Endodermal cell (in vitro differentiated cells): ENCODE measurements at regions not wholly inside any gene's neighbourhood (a gene's known extent, or its start where the extent isn't known, plus 50 kb on each side); places are given as distances from the start of the nearest gene placed in this dataset.

Experiments used
- DNase-seq: peaks from one replicate; pipeline ENCODE4 v3.0.0-alpha.2; 2017
- H3K27ac ChIP-seq: 2 replicates; pipeline ENCODE4 v1.5.1; 2013; ENCODE audit warnings: mild to moderate bottlenecking, low read depth, low read length, moderate library complexity
- H3K27me3 ChIP-seq: 2 replicates; pipeline ENCODE4 v1.6.1; 2013; ENCODE audit warnings: mild to moderate bottlenecking, low read length, moderate library complexity; ENCODE audit not compliant: insufficient read depth, control insufficient read depth, poor library complexity, severe bottlenecking
- H3K36me3 ChIP-seq: 2 replicates; pipeline ENCODE4 v1.7.0; 2013; ENCODE audit warnings: mild to moderate bottlenecking, low read length, moderate library complexity; ENCODE audit not compliant: control insufficient read depth, insufficient read depth
- H3K4me1 ChIP-seq: one replicate; pipeline ENCODE4 v1.7.0; 2013; ENCODE audit warnings: low read length; ENCODE audit not compliant: control insufficient read depth, insufficient read depth
- H3K4me3 ChIP-seq: 2 replicates; pipeline ENCODE4 v1.5.1; 2013; ENCODE audit warnings: mild to moderate bottlenecking, low read length, moderate library complexity
- H3K9ac ChIP-seq: 2 replicates; pipeline ENCODE4 v1.6.1; 2013; ENCODE audit warnings: mild to moderate bottlenecking, low read length, moderate library complexity; ENCODE audit not compliant: poor library complexity, severe bottlenecking; ENCODE audit errors: extremely low read depth
- H3K9me3 ChIP-seq: 2 replicates; pipeline ENCODE4 v1.6.1; 2013; ENCODE audit warnings: mild to moderate bottlenecking, low read length, moderate library complexity; ENCODE audit not compliant: control insufficient read depth
- H3K27ac Mint-ChIP-seq: 2 replicates; pipeline ENCODE4 v1.8.0; 2020; ENCODE audit warnings: mixed read lengths
- H3K27me3 Mint-ChIP-seq: 2 replicates; pipeline ENCODE4 v1.8.0; 2021; ENCODE audit warnings: mild to moderate bottlenecking, mixed read lengths; ENCODE audit not compliant: insufficient read depth
- H3K36me3 Mint-ChIP-seq: 2 replicates; pipeline ENCODE4 v1.8.0; 2020; ENCODE audit warnings: low read depth, mixed read lengths
- H3K4me1 Mint-ChIP-seq: 2 replicates; pipeline ENCODE4 v1.8.0; 2020; ENCODE audit warnings: mixed read lengths
- H3K4me3 Mint-ChIP-seq: 2 replicates; pipeline ENCODE4 v1.8.0; 2020; ENCODE audit warnings: mild to moderate bottlenecking, moderate library complexity, mixed read lengths
- H3K9me3 Mint-ChIP-seq: 2 replicates; pipeline ENCODE4 v1.8.0; 2020; ENCODE audit warnings: mild to moderate bottlenecking, mixed read lengths
- CTCF ChIP-seq: fragments of 200-600 bp; sonication (generic); conservative IDR thresholded peaks from 2 replicates; pipeline ENCODE4 v1.5.0; 2021; ENCODE audit warnings: antibody characterized with exemption, mild to moderate bottlenecking
- WGBS, 2 experiments: methylation state at CpG; one replicate each; pipeline versions ENCODE4 v1.1.5 to v1.1.7; 2013; ENCODE audit warnings: missing lambda C conversion rate in 2 of 2, mixed read lengths in 1 of 2; ENCODE audit not compliant: insufficient coverage in 1 of 2, insufficient read length in 1 of 2; 5-methylcytosine and 5-hydroxymethylcytosine counted together

GRCh38 chr20:39853050-39853449, 836.0 kb downstream of the MAFB start:
- no peaks in the 10 kb centered on the region for H3K9me3 Mint-ChIP-seq
- H3K27me3 Mint-ChIP-seq = no peaks in the 10 kb centered on the region
- 33 to 80% methylated on average over 1 to 3 of the region's 3 CpGs for WGBS, 2 experiments
- H3K36me3 Mint-ChIP-seq = no peaks in the 10 kb centered on the region
- no peak overlapping the region for H3K9ac ChIP-seq
- no peak for TF ChIP-seq CTCF
- no peak overlapping the region for H3K27ac ChIP-seq
- no peaks in the 10 kb centered on the region for H3K36me3 ChIP-seq
- peaks cover 71% of the 10 kb centered on the region for H3K4me1 Mint-ChIP-seq
- H3K27ac Mint-ChIP-seq = no peak overlapping the region
- no peaks in the 10 kb centered on the region for H3K9me3 ChIP-seq
- H3K4me1 ChIP-seq = peaks cover 38% of the 10 kb centered on the region
- H3K27me3 ChIP-seq = no peaks in the 10 kb centered on the region
- H3K4me3 ChIP-seq = no peak overlapping the region
- DNase-seq = no peak
- H3K4me3 Mint-ChIP-seq = no peak overlapping the region

GRCh38 chr20:39851459-39851858, 837.6 kb downstream of the MAFB start:
- no peak overlapping the region for H3K9ac ChIP-seq
- no peak for DNase-seq
- WGBS, 2 experiments = 76 to 90% methylated on average over 2 to 3 of the region's 3 CpGs
- H3K9me3 ChIP-seq = no peaks in the 10 kb centered on the region
- no peak overlapping the region for H3K27ac ChIP-seq
- peaks cover 59% of the 10 kb centered on the region for H3K4me1 Mint-ChIP-seq
- peaks cover 29% of the 10 kb centered on the region for H3K4me1 ChIP-seq
- no peak for TF ChIP-seq CTCF
- no peaks in the 10 kb centered on the region for H3K36me3 Mint-ChIP-seq
- no peaks in the 10 kb centered on the region for H3K27me3 Mint-ChIP-seq
- no peak overlapping the region for H3K4me3 Mint-ChIP-seq
- no peak overlapping the region for H3K4me3 ChIP-seq
- H3K27me3 ChIP-seq = peaks cover 4% of the 10 kb centered on the region
- no peaks in the 10 kb centered on the region for H3K36me3 ChIP-seq
- H3K27ac Mint-ChIP-seq = peak overlapping the region; percentile 41
- H3K9me3 Mint-ChIP-seq = no peaks in the 10 kb centered on the region

- DNase-seq = peak; percentile 61
- Histone ChIP-seq H3K36me3 (no peaks in the 10 kb centered on the region), H3K4me3 (no peak overlapping the region), H3K27ac (no peak overlapping the region), H3K9ac (no peak overlapping the region), H3K4me1 (peaks cover 29% of the 10 kb centered on the region), H3K27me3 (peaks cover 4% of the 10 kb centered on the region), H3K9me3 (no peaks in the 10 kb centered on the region)
- no peaks in the 10 kb centered on the region for H3K9me3 Mint-ChIP-seq
- H3K4me3 Mint-ChIP-seq = no peak overlapping the region
- peaks cover 54% of the 10 kb centered on the region for H3K4me1 Mint-ChIP-seq
- H3K27me3 Mint-ChIP-seq = no peaks in the 10 kb centered on the region
- H3K36me3 Mint-ChIP-seq = no peaks in the 10 kb centered on the region
- H3K27ac Mint-ChIP-seq = peak overlapping the region; percentile 41
- no peak for TF ChIP-seq CTCF
- 73 to 100% methylated on average over 1 to 5 of the region's 5 CpGs for WGBS, 2 experiments
Measured at GRCh38 chr20:39850821-39851330, 838.2 kb downstream of the MAFB start.
